RPMI8226 (cell line): ENCODE measurements at regions not wholly inside any gene's neighbourhood (a gene's known extent, or its start where the extent isn't known, plus 50 kb on each side); places are given as distances from the start of the nearest gene placed in this dataset.
"Not testable (repeated sequence)": the region's sequence is repeated elsewhere in the genome, so short reads cannot be mapped to it uniquely, and the experiment has no call there.

Source experiments
- DNase-seq: peaks from one replicate; pipeline ENCODE4 v3.0.0-alpha.2; 2015

- DNase-seq: no peak
Observed at GRCh38 chr14:54261283-54261682, 135.5 kb upstream of the CDKN3 start.

- not testable (repeated sequence) for DNase-seq
Observed at GRCh38 chr14:54266616-54267015, 130.2 kb upstream of the CDKN3 start.

- no peak for DNase-seq
Observed at GRCh38 chr14:54267172-54267571, 129.6 kb upstream of the CDKN3 start.

- no peak for DNase-seq
Observed at GRCh38 chr14:54275997-54276725, 120.6 kb upstream of the CDKN3 start.

- peak; percentile 4 for DNase-seq
Observed at GRCh38 chr14:54278087-54278486, 118.7 kb upstream of the CDKN3 start.

- DNase-seq: no peak
Observed at GRCh38 chr14:54278665-54279295, 118.0 kb upstream of the CDKN3 start.

- DNase-seq: no peak
Observed at GRCh38 chr14:54282849-54283248, 114.0 kb upstream of the CDKN3 start.

- DNase-seq: no peak
Observed at GRCh38 chr14:54285030-54285429, 111.8 kb upstream of the CDKN3 start.

GRCh38 chr14:54291491-54292191 is 105.2 kb upstream of the CDKN3 start:
- no peak for DNase-seq

GRCh38 chr14:54294802-54295201 is 102.0 kb upstream of the CDKN3 start:
- no peak for DNase-seq

GRCh38 chr14:54299410-54300363 is 97.1 kb upstream of the CDKN3 start:
- DNase-seq: no peak

- no peak for DNase-seq
Observed at GRCh38 chr14:54300881-54301280, 95.9 kb upstream of the CDKN3 start.

- no peak for DNase-seq
Observed at GRCh38 chr14:54301359-54301758, 95.4 kb upstream of the CDKN3 start.

GRCh38 chr14:54306806-54307205 is 90.0 kb upstream of the CDKN3 start:
- no peak for DNase-seq

GRCh38 chr14:54309615-54310014 is 87.2 kb upstream of the CDKN3 start:
- no peak for DNase-seq

- no peak for DNase-seq
Observed at GRCh38 chr14:54310151-54310850, 86.5 kb upstream of the CDKN3 start.

GRCh38 chr14:54310851-54311228 is 86.0 kb upstream of the CDKN3 start:
- no peak for DNase-seq

GRCh38 chr14:54312166-54312801 is 84.5 kb upstream of the CDKN3 start:
- no peak for DNase-seq

- DNase-seq: no peak
Observed at GRCh38 chr14:54314365-54315104, 82.3 kb upstream of the CDKN3 start.

- no peak for DNase-seq
Observed at GRCh38 chr14:54316652-54317051, 80.2 kb upstream of the CDKN3 start.

GRCh38 chr14:54317391-54317790 is 79.4 kb upstream of the CDKN3 start:
- no peak for DNase-seq
